NB4 (cell line): ENCODE measurements at regions not wholly inside any gene's neighbourhood (a gene's known extent, or its start where the extent isn't known, plus 50 kb on each side); places are given as distances from the start of the nearest gene placed in this dataset.
"Not testable (repeated sequence)": the region's sequence is repeated elsewhere in the genome, so short reads cannot be mapped to it uniquely, and the experiment has no call there.

Source experiments
- MYC ChIP-seq: IDR thresholded peaks from 2 replicates; pipeline ENCODE4 v1.6.1; 2011; ENCODE audit warnings: low read depth, low read length
- POLR2A ChIP-seq: IDR thresholded peaks from 2 replicates; pipeline ENCODE4 v1.6.1; 2011; ENCODE audit warnings: mild to moderate bottlenecking; ENCODE audit not compliant: insufficient read length; ENCODE audit errors: extremely low read depth
- TF ChIP-seq, protein P1 (sequence below): IDR thresholded peaks from one replicate; pipeline ENCODE4 v1.5.1; 2012; ENCODE audit warnings: low read depth, low read length
- TF ChIP-seq, protein P2 (sequence below): IDR thresholded peaks from 2 replicates; pipeline ENCODE4 v1.6.1; 2011; ENCODE audit warnings: low read depth, low read length

DNA sequence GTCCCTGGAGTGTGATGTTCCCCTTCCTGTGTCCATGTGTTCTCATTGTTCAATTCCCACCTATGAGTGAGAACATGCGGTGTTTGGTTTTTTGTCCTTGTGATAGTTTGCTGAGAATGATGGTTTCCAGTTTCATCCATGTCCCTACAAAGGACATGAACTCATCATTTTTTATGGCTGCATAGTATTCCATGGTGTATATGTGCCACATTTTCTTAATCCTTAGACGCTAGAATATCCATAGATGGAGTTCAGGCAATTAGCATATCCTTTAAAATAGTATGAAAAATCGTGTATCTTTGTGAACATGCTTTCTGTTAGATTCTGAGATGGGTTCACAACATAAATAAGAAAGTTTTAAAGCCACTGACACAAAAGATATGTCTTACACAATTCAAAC lies 190.4 kb upstream of the TENT5A start:
- TF ChIP-seq, protein P1, sequence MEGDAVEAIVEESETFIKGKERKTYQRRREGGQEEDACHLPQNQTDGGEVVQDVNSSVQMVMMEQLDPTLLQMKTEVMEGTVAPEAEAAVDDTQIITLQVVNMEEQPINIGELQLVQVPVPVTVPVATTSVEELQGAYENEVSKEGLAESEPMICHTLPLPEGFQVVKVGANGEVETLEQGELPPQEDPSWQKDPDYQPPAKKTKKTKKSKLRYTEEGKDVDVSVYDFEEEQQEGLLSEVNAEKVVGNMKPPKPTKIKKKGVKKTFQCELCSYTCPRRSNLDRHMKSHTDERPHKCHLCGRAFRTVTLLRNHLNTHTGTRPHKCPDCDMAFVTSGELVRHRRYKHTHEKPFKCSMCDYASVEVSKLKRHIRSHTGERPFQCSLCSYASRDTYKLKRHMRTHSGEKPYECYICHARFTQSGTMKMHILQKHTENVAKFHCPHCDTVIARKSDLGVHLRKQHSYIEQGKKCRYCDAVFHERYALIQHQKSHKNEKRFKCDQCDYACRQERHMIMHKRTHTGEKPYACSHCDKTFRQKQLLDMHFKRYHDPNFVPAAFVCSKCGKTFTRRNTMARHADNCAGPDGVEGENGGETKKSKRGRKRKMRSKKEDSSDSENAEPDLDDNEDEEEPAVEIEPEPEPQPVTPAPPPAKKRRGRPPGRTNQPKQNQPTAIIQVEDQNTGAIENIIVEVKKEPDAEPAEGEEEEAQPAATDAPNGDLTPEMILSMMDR, result not testable (repeated sequence)
- not testable (repeated sequence) for TF ChIP-seq POLR2A, MYC
- TF ChIP-seq, protein P2, sequence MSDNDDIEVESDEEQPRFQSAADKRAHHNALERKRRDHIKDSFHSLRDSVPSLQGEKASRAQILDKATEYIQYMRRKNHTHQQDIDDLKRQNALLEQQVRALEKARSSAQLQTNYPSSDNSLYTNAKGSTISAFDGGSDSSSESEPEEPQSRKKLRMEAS, result not testable (repeated sequence)
